ENCODE measurements at regions not wholly inside any gene's neighbourhood (a gene's known extent, or its start where the extent isn't known, plus 50 kb on each side); places are given as distances from the start of the nearest gene placed in this dataset.

DNA sequence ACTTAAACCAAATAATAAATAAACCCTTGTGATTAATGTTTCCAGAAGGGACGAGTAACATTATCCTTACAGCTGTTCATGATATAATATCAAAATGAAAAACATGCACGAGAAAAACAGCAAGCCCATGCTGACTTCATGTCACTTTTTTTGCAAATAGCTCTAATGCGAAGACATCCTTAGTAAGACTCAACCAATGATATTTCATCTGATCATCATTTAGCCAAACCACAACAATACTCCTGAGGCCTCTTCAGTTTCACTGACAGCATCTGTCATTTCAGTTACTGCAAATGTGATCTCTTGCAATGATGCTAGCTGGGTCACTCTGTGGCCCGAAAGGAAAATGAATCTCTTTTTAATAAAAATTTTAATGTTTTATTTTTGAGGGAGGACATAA, 74.0 kb downstream of the POLR2M start:
- intact Hi-C loops (cut with micrococcal nuclease) = no loop called here
- POLR2A ChIA-PET = no interaction called here
- H3K79me2 ChIP-seq (ENCODE audit: control insufficient read depth, insufficient read depth, low read length) = no peaks in the 10 kb centered on the region
- TF ChIP-seq, protein P1, sequence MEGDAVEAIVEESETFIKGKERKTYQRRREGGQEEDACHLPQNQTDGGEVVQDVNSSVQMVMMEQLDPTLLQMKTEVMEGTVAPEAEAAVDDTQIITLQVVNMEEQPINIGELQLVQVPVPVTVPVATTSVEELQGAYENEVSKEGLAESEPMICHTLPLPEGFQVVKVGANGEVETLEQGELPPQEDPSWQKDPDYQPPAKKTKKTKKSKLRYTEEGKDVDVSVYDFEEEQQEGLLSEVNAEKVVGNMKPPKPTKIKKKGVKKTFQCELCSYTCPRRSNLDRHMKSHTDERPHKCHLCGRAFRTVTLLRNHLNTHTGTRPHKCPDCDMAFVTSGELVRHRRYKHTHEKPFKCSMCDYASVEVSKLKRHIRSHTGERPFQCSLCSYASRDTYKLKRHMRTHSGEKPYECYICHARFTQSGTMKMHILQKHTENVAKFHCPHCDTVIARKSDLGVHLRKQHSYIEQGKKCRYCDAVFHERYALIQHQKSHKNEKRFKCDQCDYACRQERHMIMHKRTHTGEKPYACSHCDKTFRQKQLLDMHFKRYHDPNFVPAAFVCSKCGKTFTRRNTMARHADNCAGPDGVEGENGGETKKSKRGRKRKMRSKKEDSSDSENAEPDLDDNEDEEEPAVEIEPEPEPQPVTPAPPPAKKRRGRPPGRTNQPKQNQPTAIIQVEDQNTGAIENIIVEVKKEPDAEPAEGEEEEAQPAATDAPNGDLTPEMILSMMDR (IDR thresholded peaks at IDR 0.05) = no peak
- TF ChIP-seq EZH2 (IDR thresholded peaks at IDR 0.05; ENCODE audit: borderline replicate concordance, insufficient read depth, low read depth, low read length, poor library complexity, severe bottlenecking) = no peak
- H2AFZ ChIP-seq (ENCODE audit: insufficient read depth, low read depth, low read length, poor library complexity, severe bottlenecking) = no peak overlapping the region
- H3K9me3 ChIP-seq (ENCODE audit: control extremely low read depth in 1 of 3, control insufficient read depth in 2 of 3, insufficient read depth in 1 of 3, low read length in 2 of 3) = no peaks in the 10 kb centered on the region
- H3K4me3 ChIP-seq (ENCODE audit: control extremely low read depth in 1 of 5, extremely low read depth in 1 of 5, insufficient read depth in 1 of 5, low read depth in 2 of 5, low read length in 4 of 5) = no peak overlapping the region
- no peak overlapping the region for H3K4me2 ChIP-seq (replicated peaks; ENCODE audit: low read depth, low read length, poor library complexity, severe bottlenecking)
- no peaks in the 10 kb centered on the region for H3K4me1 Mint-ChIP-seq
- H3K36me3 ChIP-seq (replicated peaks in 1 of 2; ENCODE audit: control extremely low read depth in 1 of 2, control insufficient read depth in 1 of 2, extremely low read depth in 1 of 2, insufficient read depth in 2 of 2, low read length in 1 of 2) = no peaks in the 10 kb centered on the region
- no peaks in the 10 kb centered on the region for H3K4me1 ChIP-seq (ENCODE audit: control insufficient read depth in 2 of 2, insufficient read depth in 2 of 2, low read length in 2 of 2)
- no peak for ATAC-seq (ENCODE audit: low read depth)
- H3K9me3 Mint-ChIP-seq (ENCODE audit: insufficient read depth) = no peaks in the 10 kb centered on the region
- 24% methylated on average over 2 of the region's 4 CpGs for WGBS (ENCODE audit: insufficient coverage)
- H3K27ac Mint-ChIP-seq = no peak overlapping the region
- H4K20me1 ChIP-seq (ENCODE audit: control insufficient read depth, insufficient read depth, low read length, poor library complexity, severe bottlenecking) = no peaks in the 10 kb centered on the region
- no peak for DNase-seq
- peaks cover 14% of the 10 kb centered on the region for H3K27me3 Mint-ChIP-seq
- H3K27me3 ChIP-seq (replicated peaks in 1 of 4; ENCODE audit: control extremely low read depth in 1 of 4, control insufficient read depth in 3 of 4, insufficient read depth in 4 of 4, low read length in 3 of 4) = peaks cover 0 to 3% (median 1%) of the 10 kb centered on the region in 4 experiments
- H3K27ac ChIP-seq (ENCODE audit: low read length in 2 of 2) = no peak overlapping the region
- H3K4me3 Mint-ChIP-seq = no peak overlapping the region
- CTCF ChIA-PET = interaction anchor here (1.4 kb wide), 1 partner anchor 9 kb away, joined by 3 read pairs; no protein-coding TSS in a partner anchor
- H3K9ac ChIP-seq (ENCODE audit: low read length) = no peak overlapping the region

DNA sequence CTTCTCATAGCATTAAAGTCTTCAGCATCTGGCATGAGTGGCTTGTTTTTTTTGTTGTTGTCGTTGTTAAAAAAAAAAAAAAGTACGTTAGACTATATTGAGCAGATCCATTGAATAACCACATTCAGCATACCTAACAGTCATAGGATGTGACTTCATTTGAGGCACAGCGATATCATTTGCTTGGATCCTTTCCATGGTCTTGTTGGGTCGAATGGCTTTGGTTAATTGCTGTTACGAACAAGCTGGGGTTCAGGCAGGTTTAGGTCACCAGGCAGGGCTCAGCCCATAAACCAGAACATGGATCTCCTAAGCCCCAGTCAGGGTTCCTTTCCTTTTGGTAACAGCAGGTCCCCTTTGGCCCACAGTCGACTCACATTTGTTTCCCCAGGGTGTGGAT, 76.2 kb downstream of the POLR2M start:
- ATAC-seq (ENCODE audit: low read depth) (no peak), DNase-seq (no peak)
- ChIA-PET POLR2A (no interaction called here), CTCF (no interaction called here)
- Histone ChIP-seq H3K9ac (ENCODE audit: low read length) (no peak overlapping the region), H3K79me2 (ENCODE audit: control insufficient read depth, insufficient read depth, low read length) (no peaks in the 10 kb centered on the region), H3K4me3 (ENCODE audit: control extremely low read depth in 1 of 5, extremely low read depth in 1 of 5, insufficient read depth in 1 of 5, low read depth in 2 of 5, low read length in 4 of 5) (no peak overlapping the region), H3K27ac (ENCODE audit: low read length in 2 of 2) (no peak overlapping the region), H3K36me3 (replicated peaks in 1 of 2; ENCODE audit: control extremely low read depth in 1 of 2, control insufficient read depth in 1 of 2, extremely low read depth in 1 of 2, insufficient read depth in 2 of 2, low read length in 1 of 2) (no peaks in the 10 kb centered on the region), H4K20me1 (ENCODE audit: control insufficient read depth, insufficient read depth, low read length, poor library complexity, severe bottlenecking) (no peaks in the 10 kb centered on the region), H3K9me3 (ENCODE audit: control extremely low read depth in 1 of 3, control insufficient read depth in 2 of 3, insufficient read depth in 1 of 3, low read length in 2 of 3) (no peaks in the 10 kb centered on the region), H2AFZ (ENCODE audit: insufficient read depth, low read depth, low read length, poor library complexity, severe bottlenecking) (no peak overlapping the region), H3K4me2 (replicated peaks; ENCODE audit: low read depth, low read length, poor library complexity, severe bottlenecking) (no peak overlapping the region), H3K4me1 (ENCODE audit: control insufficient read depth in 2 of 2, insufficient read depth in 2 of 2, low read length in 2 of 2) (no peaks in the 10 kb centered on the region), H3K27me3 (replicated peaks in 1 of 4; ENCODE audit: control extremely low read depth in 1 of 4, control insufficient read depth in 3 of 4, insufficient read depth in 4 of 4, low read length in 3 of 4) (peaks cover 0 to 3% (median 1%) of the 10 kb centered on the region in 4 experiments)
- H3K9me3 Mint-ChIP-seq (ENCODE audit: insufficient read depth) = no peaks in the 10 kb centered on the region
- peaks cover 18% of the 10 kb centered on the region for H3K27me3 Mint-ChIP-seq
- TF ChIP-seq EZH2 (IDR thresholded peaks at IDR 0.05; ENCODE audit: borderline replicate concordance, insufficient read depth, low read depth, low read length, poor library complexity, severe bottlenecking) = no peak
- TF ChIP-seq, protein P1 (IDR thresholded peaks at IDR 0.05) = no peak
- H3K4me1 Mint-ChIP-seq = no peaks in the 10 kb centered on the region
- no peak overlapping the region for H3K27ac Mint-ChIP-seq
- 94% methylated on average over 3 of the region's 6 CpGs for WGBS (ENCODE audit: insufficient coverage)
- H3K4me3 Mint-ChIP-seq = no peak overlapping the region
- intact Hi-C loops (cut with micrococcal nuclease) = no loop called here
